Embryonic facial prominence (tissue), 1 donor: ENCODE measurements at regions not wholly inside any gene's neighbourhood (a gene's known extent, or its start where the extent isn't known, plus 50 kb on each side); places are given as distances from the start of the nearest gene placed in this dataset.
"Not testable (repeated sequence)": the region's sequence is repeated elsewhere in the genome, so short reads cannot be mapped to it uniquely, and the experiment has no call there.

Experiments
- DNase-seq: peaks from one replicate; pipeline ENCODE4 v3.0.0-alpha.2; 2016; ENCODE audit errors: extremely low spot score

- not testable (repeated sequence) for DNase-seq
Measured at GRCh38 chr1:149635290-149635899, 51.7 kb downstream of the PPIAL4C start.

GRCh38 chr1:149636286-149637122, 52.9 kb downstream of the PPIAL4C start:
- peak; percentile 68 for DNase-seq

- not testable (repeated sequence) for DNase-seq
Measured at GRCh38 chr1:149638481-149638880, 54.8 kb downstream of the PPIAL4C start.

GRCh38 chr1:149638901-149639658, 55.4 kb downstream of the PPIAL4C start:
- not testable (repeated sequence) for DNase-seq

GRCh38 chr1:149641179-149641578, 57.5 kb downstream of the PPIAL4C start:
- not testable (repeated sequence) for DNase-seq

- DNase-seq, result not testable (repeated sequence)
Measured at GRCh38 chr1:149644818-149645217, 61.2 kb downstream of the PPIAL4C start.

GRCh38 chr1:149646360-149647017, 62.8 kb downstream of the PPIAL4C start:
- not testable (repeated sequence) for DNase-seq

GRCh38 chr1:149647018-149647373, 63.3 kb downstream of the PPIAL4C start:
- DNase-seq, result not testable (repeated sequence)

GRCh38 chr1:149657750-149658149, 74.1 kb downstream of the PPIAL4C start:
- not testable (repeated sequence) for DNase-seq

GRCh38 chr1:149658175-149658574, 74.5 kb downstream of the PPIAL4C start:
- not testable (repeated sequence) for DNase-seq

GRCh38 chr1:149664624-149665023, 81.0 kb downstream of the PPIAL4C start:
- not testable (repeated sequence) for DNase-seq

- not testable (repeated sequence) for DNase-seq
Measured at GRCh38 chr1:149665033-149665432, 81.4 kb downstream of the PPIAL4C start.

GRCh38 chr1:149665528-149665927, 81.9 kb downstream of the PPIAL4C start:
- not testable (repeated sequence) for DNase-seq

- not testable (repeated sequence) for DNase-seq
Measured at GRCh38 chr1:149673231-149673909, 89.7 kb downstream of the PPIAL4C start.

- not testable (repeated sequence) for DNase-seq
Measured at GRCh38 chr1:149674921-149675320, 91.3 kb downstream of the PPIAL4C start.

- DNase-seq, result not testable (repeated sequence)
Measured at GRCh38 chr1:149677359-149677758, 93.7 kb downstream of the PPIAL4C start.

GRCh38 chr1:149686593-149687238, 95.8 kb upstream of the FCGR1A start:
- not testable (repeated sequence) for DNase-seq

- not testable (repeated sequence) for DNase-seq
Measured at GRCh38 chr1:149691399-149691798, 91.1 kb upstream of the FCGR1A start.

GRCh38 chr1:149692804-149693539, 89.5 kb upstream of the FCGR1A start:
- DNase-seq, result not testable (repeated sequence)

- not testable (repeated sequence) for DNase-seq
Measured at GRCh38 chr1:149695066-149695465, 87.4 kb upstream of the FCGR1A start.
